HL-60 (cell line): ENCODE measurements at regions not wholly inside any gene's neighbourhood (a gene's known extent, or its start where the extent isn't known, plus 50 kb on each side); places are given as distances from the start of the nearest gene placed in this dataset.

Experiments
- DNase-seq, 2 experiments: peaks; one replicate each; pipeline ENCODE4 v3.0.0-alpha.2; 2010 to 2020; ENCODE audit warnings: low read depth in 1 of 2, low spot score in 1 of 2
- H3K27ac ChIP-seq: fragments of 250-450 bp; sonication (Bioruptor Pico); replicated peaks from 2 replicates; pipeline ENCODE4 v1.5.1; 2020; ENCODE audit warnings: mild to moderate bottlenecking, moderate library complexity
- H3K27me3 ChIP-seq: fragments of 250-450 bp; sonication (Bioruptor Pico); 2 replicates; pipeline ENCODE4 v1.5.1; 2021; ENCODE audit warnings: mild to moderate bottlenecking, moderate library complexity; ENCODE audit not compliant: insufficient read depth, poor library complexity, severe bottlenecking
- H3K4me3 ChIP-seq: replicated peaks from 2 replicates; pipeline ENCODE4 v1.5.1; 2011; ENCODE audit warnings: mild to moderate bottlenecking, control low read depth, low read length; ENCODE audit not compliant: insufficient read depth
- CTCF ChIP-seq: IDR thresholded peaks from one replicate; pipeline ENCODE4 v1.5.1; 2011; ENCODE audit warnings: low read length, control low read depth, inconsistent platforms; ENCODE audit not compliant: insufficient read depth
- GABPA ChIP-seq: IDR thresholded peaks from 2 replicates; pipeline ENCODE4 v1.6.1; 2012; ENCODE audit warnings: low read depth
- POLR2AphosphoS5 ChIP-seq: IDR thresholded peaks from 2 replicates; pipeline ENCODE4 v1.6.1; 2012; ENCODE audit warnings: low read depth
- REST ChIP-seq: IDR thresholded peaks from 2 replicates; pipeline ENCODE4 v1.6.1; 2012; ENCODE audit warnings: low read depth; ENCODE audit not compliant: insufficient replicate concordance
- SPI1 ChIP-seq: IDR thresholded peaks from 2 replicates; pipeline ENCODE4 v1.6.1; 2012; ENCODE audit warnings: low read depth, mild to moderate bottlenecking, borderline replicate concordance

- Histone ChIP-seq H3K4me3 (no peak overlapping the region), H3K27ac (no peak overlapping the region), H3K27me3 (no peaks in the 10 kb centered on the region)
- no peak for TF ChIP-seq SPI1
- TF ChIP-seq GABPA = no peak
- TF ChIP-seq REST = no peak
- no peak for TF ChIP-seq POLR2AphosphoS5
- TF ChIP-seq CTCF = no peak
- no peak for DNase-seq
Observed at GRCh38 chr1:187310038-187310631, 481.4 kb downstream of the PLA2G4A start.

GRCh38 chr1:187313115-187313514 lies 484.4 kb downstream of the PLA2G4A start:
- H3K27me3 ChIP-seq = no peaks in the 10 kb centered on the region
- DNase-seq = no peak
- TF ChIP-seq POLR2AphosphoS5 = no peak
- no peak for TF ChIP-seq GABPA
- no peak for TF ChIP-seq CTCF
- TF ChIP-seq REST = no peak
- no peak for TF ChIP-seq SPI1
- no peak overlapping the region for H3K27ac ChIP-seq
- no peak overlapping the region for H3K4me3 ChIP-seq

GRCh38 chr1:187326557-187326956 lies 497.8 kb downstream of the PLA2G4A start:
- TF ChIP-seq CTCF (no peak), REST (no peak), GABPA (no peak), SPI1 (no peak), POLR2AphosphoS5 (no peak)
- Histone ChIP-seq H3K4me3 (no peak overlapping the region), H3K27ac (no peak overlapping the region), H3K27me3 (no peaks in the 10 kb centered on the region)
- no peak for DNase-seq
